ENCODE measurements at regions not wholly inside any gene's neighbourhood (a gene's known extent, or its start where the extent isn't known, plus 50 kb on each side); places are given as distances from the start of the nearest gene placed in this dataset.

DNA sequence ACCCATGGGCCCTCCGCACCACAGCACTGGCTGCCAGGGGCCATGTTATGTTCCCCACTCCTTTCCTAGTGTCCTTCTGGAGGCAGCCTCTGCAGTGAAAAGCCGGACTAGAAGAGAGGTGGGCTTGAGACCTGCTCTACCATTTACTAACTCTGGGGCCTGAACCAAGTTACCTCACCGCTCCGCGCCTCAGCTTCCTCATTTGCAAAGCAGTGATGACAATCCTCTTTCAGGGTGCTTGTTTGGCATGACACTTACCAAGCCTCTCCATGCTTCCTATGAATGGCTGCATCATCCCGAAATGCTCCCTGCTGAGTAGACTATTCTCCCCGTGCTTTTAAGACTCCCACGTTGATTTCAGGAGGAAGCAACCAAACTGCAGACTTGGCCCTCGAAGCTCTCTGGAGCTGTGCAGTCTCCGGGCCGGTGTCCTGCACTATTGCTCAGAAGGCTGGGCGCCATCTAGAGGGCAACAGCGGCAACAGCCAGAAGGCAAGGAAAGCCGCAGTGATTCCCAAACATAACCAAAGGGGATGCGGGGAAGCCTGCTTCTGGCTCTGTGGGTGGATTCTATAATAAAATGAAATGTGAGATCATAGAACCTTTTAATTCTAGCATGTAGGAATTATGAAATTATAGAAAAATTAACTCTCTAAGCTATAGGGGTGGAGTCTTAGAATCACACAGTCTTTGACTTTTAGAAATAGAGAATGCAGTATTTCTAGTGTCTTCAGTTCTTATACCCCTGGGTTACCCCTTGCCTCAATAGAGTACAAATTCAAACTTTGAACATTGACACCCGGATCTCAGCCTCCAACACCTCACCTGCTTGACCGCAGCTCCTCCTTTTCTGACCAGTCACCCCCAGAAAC is 599.8 kb upstream of the BRINP1 start:
- Histone ChIP-seq H3K27ac (no peak overlapping the region), H3K4me2 (no peak overlapping the region), H3K9me3 (0 out of 3 replicates have a peak, but pooled peaks cover 3% of the 10 kb centered on the region), H3K4me1 (peaks cover 4% of the 10 kb centered on the region), H3K4me3 (no peak overlapping the region)
- peak; percentile 62 to 81 for DNase-seq (ENCODE audit: low read depth in 1 of 2, low spot score in 1 of 2)
- peak; percentile 91 to 99 for ATAC-seq
- FAIRE-seq = no peak
- 46% methylated on average over 12 of the region's 17 CpGs for WGBS (ENCODE audit: missing lambda C conversion rate)
- POLR2A ChIA-PET = no interaction called here
- CTCF ChIA-PET = interaction anchor here (0.7 to 3.8 kb wide), 37 partner anchors 8 to 1373 kb away, joined by 3 to 18 read pairs (median 5); no protein-coding TSS in a partner anchor
- TF ChIP-seq, protein P1, sequence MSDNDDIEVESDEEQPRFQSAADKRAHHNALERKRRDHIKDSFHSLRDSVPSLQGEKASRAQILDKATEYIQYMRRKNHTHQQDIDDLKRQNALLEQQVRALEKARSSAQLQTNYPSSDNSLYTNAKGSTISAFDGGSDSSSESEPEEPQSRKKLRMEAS (IDR thresholded peaks at IDR 0.05) = peak; percentile 51; the same call in 1 of the 2 replicates
- TF ChIP-seq SREBF2 (IDR thresholded peaks at IDR 0.05) (no peak), CHD2 (IDR thresholded peaks at IDR 0.05; ENCODE audit: low read length, partially characterized antibody) (no peak), KDM1A (IDR thresholded peaks at IDR 0.05; ENCODE audit: low read depth) (no peak), TFCP2L1 (CRISPR knock-in tag; IDR thresholded peaks at IDR 0.05) (no peak), SMC3 (IDR thresholded peaks at IDR 0.05) (peak; percentile 70), RFX5 (IDR thresholded peaks at IDR 0.05) (no peak), POLR2AphosphoS2 (conservative IDR thresholded peaks at IDR 0.05; ENCODE audit: low read length) (no peak), MAZ (IDR thresholded peaks at IDR 0.05; ENCODE audit: borderline replicate concordance, low read depth, low read length) (no peak), ZC3H11A (IDR thresholded peaks at IDR 0.05) (no peak), ZNF302 (CRISPR knock-in tag; IDR thresholded peaks at IDR 0.05) (no peak), ESRRA (IDR thresholded peaks at IDR 0.05; ENCODE audit: borderline replicate concordance, low read length) (no peak), FOSL2 (IDR thresholded peaks at IDR 0.05) (no peak), FOSL2 (CRISPR knock-in tag; IDR thresholded peaks at IDR 0.05) (no peak), RAD21 (conservative IDR thresholded peaks at IDR 0.05 in 1 of 2, IDR thresholded peaks at IDR 0.05 in 1 of 2) (peak; percentile 71), FOXS1 (CRISPR knock-in tag; IDR thresholded peaks at IDR 0.05) (no peak)
- TF ChIP-seq, protein P2, sequence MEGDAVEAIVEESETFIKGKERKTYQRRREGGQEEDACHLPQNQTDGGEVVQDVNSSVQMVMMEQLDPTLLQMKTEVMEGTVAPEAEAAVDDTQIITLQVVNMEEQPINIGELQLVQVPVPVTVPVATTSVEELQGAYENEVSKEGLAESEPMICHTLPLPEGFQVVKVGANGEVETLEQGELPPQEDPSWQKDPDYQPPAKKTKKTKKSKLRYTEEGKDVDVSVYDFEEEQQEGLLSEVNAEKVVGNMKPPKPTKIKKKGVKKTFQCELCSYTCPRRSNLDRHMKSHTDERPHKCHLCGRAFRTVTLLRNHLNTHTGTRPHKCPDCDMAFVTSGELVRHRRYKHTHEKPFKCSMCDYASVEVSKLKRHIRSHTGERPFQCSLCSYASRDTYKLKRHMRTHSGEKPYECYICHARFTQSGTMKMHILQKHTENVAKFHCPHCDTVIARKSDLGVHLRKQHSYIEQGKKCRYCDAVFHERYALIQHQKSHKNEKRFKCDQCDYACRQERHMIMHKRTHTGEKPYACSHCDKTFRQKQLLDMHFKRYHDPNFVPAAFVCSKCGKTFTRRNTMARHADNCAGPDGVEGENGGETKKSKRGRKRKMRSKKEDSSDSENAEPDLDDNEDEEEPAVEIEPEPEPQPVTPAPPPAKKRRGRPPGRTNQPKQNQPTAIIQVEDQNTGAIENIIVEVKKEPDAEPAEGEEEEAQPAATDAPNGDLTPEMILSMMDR (IDR thresholded peaks at IDR 0.05) = peak; percentile 77
- TF ChIP-seq, protein P3, sequence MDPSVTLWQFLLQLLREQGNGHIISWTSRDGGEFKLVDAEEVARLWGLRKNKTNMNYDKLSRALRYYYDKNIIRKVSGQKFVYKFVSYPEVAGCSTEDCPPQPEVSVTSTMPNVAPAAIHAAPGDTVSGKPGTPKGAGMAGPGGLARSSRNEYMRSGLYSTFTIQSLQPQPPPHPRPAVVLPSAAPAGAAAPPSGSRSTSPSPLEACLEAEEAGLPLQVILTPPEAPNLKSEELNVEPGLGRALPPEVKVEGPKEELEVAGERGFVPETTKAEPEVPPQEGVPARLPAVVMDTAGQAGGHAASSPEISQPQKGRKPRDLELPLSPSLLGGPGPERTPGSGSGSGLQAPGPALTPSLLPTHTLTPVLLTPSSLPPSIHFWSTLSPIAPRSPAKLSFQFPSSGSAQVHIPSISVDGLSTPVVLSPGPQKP (IDR thresholded peaks at IDR 0.05; ENCODE audit: low read depth, low read length) = no peak
- TF ChIP-seq, protein P4, sequence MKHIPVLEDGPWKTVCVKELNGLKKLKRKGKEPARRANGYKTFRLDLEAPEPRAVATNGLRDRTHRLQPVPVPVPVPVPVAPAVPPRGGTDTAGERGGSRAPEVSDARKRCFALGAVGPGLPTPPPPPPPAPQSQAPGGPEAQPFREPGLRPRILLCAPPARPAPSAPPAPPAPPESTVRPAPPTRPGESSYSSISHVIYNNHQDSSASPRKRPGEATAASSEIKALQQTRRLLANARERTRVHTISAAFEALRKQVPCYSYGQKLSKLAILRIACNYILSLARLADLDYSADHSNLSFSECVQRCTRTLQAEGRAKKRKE (CRISPR knock-in tag; IDR thresholded peaks at IDR 0.05; ENCODE audit: low read depth) = no peak
- TF ChIP-seq, protein P5, sequence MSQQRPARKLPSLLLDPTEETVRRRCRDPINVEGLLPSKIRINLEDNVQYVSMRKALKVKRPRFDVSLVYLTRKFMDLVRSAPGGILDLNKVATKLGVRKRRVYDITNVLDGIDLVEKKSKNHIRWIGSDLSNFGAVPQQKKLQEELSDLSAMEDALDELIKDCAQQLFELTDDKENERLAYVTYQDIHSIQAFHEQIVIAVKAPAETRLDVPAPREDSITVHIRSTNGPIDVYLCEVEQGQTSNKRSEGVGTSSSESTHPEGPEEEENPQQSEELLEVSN (IDR thresholded peaks at IDR 0.05; ENCODE audit: borderline replicate concordance, low read depth) = peak; percentile 56; the same call in 1 of the 2 replicates

All from A549 (cell line).